CD4-positive, alpha-beta T cell treated with Interferon gamma for 1 hour (primary cell): ENCODE measurements at regions not wholly inside any gene's neighbourhood (a gene's known extent, or its start where the extent isn't known, plus 50 kb on each side); places are given as distances from the start of the nearest gene placed in this dataset.

Experiments used
- DNase-seq: peaks from one replicate; pipeline ENCODE4 v3.0.0-alpha.2; 2020

GRCh38 chr3:175911937-175912336 lies 1052.8 kb downstream of the NAALADL2 start:
- no peak for DNase-seq

- no peak for DNase-seq
Measured at GRCh38 chr3:175902226-175902625, 1043.1 kb downstream of the NAALADL2 start.

- DNase-seq, result no peak
Measured at GRCh38 chr3:175898194-175898593, 1039.1 kb downstream of the NAALADL2 start.

GRCh38 chr3:175896655-175897054 lies 1037.5 kb downstream of the NAALADL2 start:
- no peak for DNase-seq

GRCh38 chr3:175895731-175896130 lies 1036.6 kb downstream of the NAALADL2 start:
- DNase-seq, result no peak

GRCh38 chr3:175893566-175893965 lies 1034.4 kb downstream of the NAALADL2 start:
- DNase-seq, result no peak

GRCh38 chr3:175890066-175890465 lies 1030.9 kb downstream of the NAALADL2 start:
- no peak for DNase-seq

GRCh38 chr3:175885231-175885766 lies 1026.2 kb downstream of the NAALADL2 start:
- DNase-seq, result no peak

- DNase-seq, result no peak
Measured at GRCh38 chr3:175879417-175879816, 1020.3 kb downstream of the NAALADL2 start.

- no peak for DNase-seq
Measured at GRCh38 chr3:175869404-175869803, 1010.3 kb downstream of the NAALADL2 start.

GRCh38 chr3:175868626-175869025 lies 1009.5 kb downstream of the NAALADL2 start:
- DNase-seq, result no peak

GRCh38 chr3:175865724-175866123 lies 1006.6 kb downstream of the NAALADL2 start:
- no peak for DNase-seq

GRCh38 chr3:175861916-175862315 lies 1002.8 kb downstream of the NAALADL2 start:
- DNase-seq, result no peak
